CD4-positive, alpha-beta T cell (primary cell): ENCODE measurements at regions not wholly inside any gene's neighbourhood (a gene's known extent, or its start where the extent isn't known, plus 50 kb on each side); places are given as distances from the start of the nearest gene placed in this dataset.

Experiments
- ATAC-seq: fragments of 200-7000 bp; cut with Tn5 transposase; one replicate; pipeline ENCODE4 v1.10.0; 2022; ENCODE audit warnings: mild to moderate bottlenecking; ENCODE audit not compliant: poor library complexity
- CTCF ChIA-PET: fragments of 350-600 bp; sonication (Branson Sonifier 250); formaldehyde crosslinking; loops from one replicate; lab custom pipeline; 2021; ENCODE audit warnings: antibody characterized with exemption, inconsistent platforms; lab: Charles Lee
- POLR2A ChIA-PET: fragments of 350-600 bp; sonication (Branson Sonifier 250); formaldehyde crosslinking; loops from one replicate; lab custom pipeline; 2021; ENCODE audit warnings: antibody characterized with exemption, inconsistent platforms; lab: Charles Lee
- DNase-seq, 14 experiments: peaks; one replicate each; pipeline ENCODE4 v3.0.0-alpha.2; 2013 to 2020; ENCODE audit warnings: mixed read lengths in 2 of 14
- H3K27ac ChIP-seq, 2 donors: one replicate each; pipeline versions ENCODE4 v1.5.1 to v1.7.0; 2013; ENCODE audit warnings: low read length in 2 of 2, low read depth in 1 of 2, mild to moderate bottlenecking in 1 of 2
- H3K27me3 ChIP-seq, 2 experiments: 1 replicate in 1 of 2; 2 replicates in 1 of 2; pipeline versions ENCODE4 v1.6.1 to v1.7.0; 2013; ENCODE audit warnings: low read length in 2 of 2, control low read depth in 1 of 2, mild to moderate bottlenecking in 1 of 2, moderate library complexity in 1 of 2; ENCODE audit not compliant: insufficient read depth in 2 of 2, control insufficient read depth in 1 of 2
- H3K36me3 ChIP-seq: one replicate; pipeline ENCODE4 v1.6.1; 2013; ENCODE audit warnings: low read length, control low read depth; ENCODE audit not compliant: insufficient read depth
- H3K4me1 ChIP-seq: one replicate; pipeline ENCODE4 v1.6.1; 2013; ENCODE audit warnings: low read length, control low read depth; ENCODE audit not compliant: insufficient read depth
- H3K4me3 ChIP-seq: one replicate; pipeline ENCODE4 v1.5.1; 2013; ENCODE audit warnings: mild to moderate bottlenecking, low read length, moderate library complexity
- H3K9me3 ChIP-seq, 2 experiments: 1 replicate in 1 of 2; 2 replicates in 1 of 2; pipeline versions ENCODE4 v1.6.1 to v1.7.0; 2013; ENCODE audit warnings: low read length in 2 of 2, mild to moderate bottlenecking in 2 of 2, control low read depth in 1 of 2, moderate library complexity in 1 of 2; ENCODE audit not compliant: control insufficient read depth in 1 of 2, insufficient read depth in 1 of 2
- H3K27ac Mint-ChIP-seq: one replicate; pipeline ENCODE4 v1.8.0; 2020; ENCODE audit warnings: mixed read lengths
- H3K27me3 Mint-ChIP-seq: one replicate; pipeline ENCODE4 v1.8.0; 2021; ENCODE audit warnings: mixed read lengths
- H3K36me3 Mint-ChIP-seq: one replicate; pipeline ENCODE4 v1.8.0; 2021; ENCODE audit warnings: low read depth, mixed read lengths
- H3K4me1 Mint-ChIP-seq: one replicate; pipeline ENCODE4 v1.8.0; 2021; ENCODE audit warnings: low read depth, mixed read lengths
- H3K4me3 Mint-ChIP-seq: one replicate; pipeline ENCODE4 v1.8.0; 2020; ENCODE audit warnings: mild to moderate bottlenecking, mixed read lengths
- H3K9me3 Mint-ChIP-seq: one replicate; pipeline ENCODE4 v1.8.0; 2020; ENCODE audit warnings: mixed read lengths
- CTCF ChIP-seq: fragments of 200-600 bp; IDR thresholded peaks from one replicate; pipeline ENCODE4 v1.8.0; 2022; ENCODE audit warnings: antibody characterized with exemption, mild to moderate bottlenecking
- intact Hi-C, 2 experiments: fragments of 100-400 bp; cut with DNase I in 1 of 2; cut with micrococcal nuclease in 1 of 2; formaldehyde crosslinking; loops; one replicate each; pipeline versions ENCODE4 v1.15.1 to v1.9.0; 2023 to 2025; cut with DNase I, micrococcal nuclease

GRCh38 chr12:43143278-43143677, 408.7 kb downstream of the ADAMTS20 start:
- ChIA-PET POLR2A (no interaction called here), CTCF (no interaction called here)
- Mint-ChIP-seq H3K27ac (no peak overlapping the region), H3K36me3 (no peaks in the 10 kb centered on the region), H3K9me3 (peaks cover 5% of the 10 kb centered on the region), H3K4me1 (no peaks in the 10 kb centered on the region), H3K27me3 (no peaks in the 10 kb centered on the region), H3K4me3 (no peak overlapping the region)
- no peak for DNase-seq
- Histone ChIP-seq H3K4me3 (no peak overlapping the region), H3K9me3 (no peaks in the 10 kb centered on the region), H3K4me1 (no peaks in the 10 kb centered on the region), H3K36me3 (no peaks in the 10 kb centered on the region), H3K27ac (no peak overlapping the region), H3K27me3 (no peaks in the 10 kb centered on the region)
- ATAC-seq = no peak
- intact Hi-C loops = no loop called here
- TF ChIP-seq CTCF = no peak

- CTCF ChIA-PET = no interaction called here
- Histone ChIP-seq H3K4me3 (no peak overlapping the region), H3K9me3 (no peaks in the 10 kb centered on the region), H3K36me3 (no peaks in the 10 kb centered on the region), H3K4me1 (no peaks in the 10 kb centered on the region), H3K27ac (no peak overlapping the region), H3K27me3 (no peaks in the 10 kb centered on the region)
- Mint-ChIP-seq H3K4me3 (no peak overlapping the region), H3K36me3 (no peaks in the 10 kb centered on the region), H3K27ac (no peak overlapping the region), H3K27me3 (no peaks in the 10 kb centered on the region), H3K4me1 (no peaks in the 10 kb centered on the region), H3K9me3 (no peaks in the 10 kb centered on the region)
- ATAC-seq (no peak), DNase-seq (no peak)
- POLR2A ChIA-PET = no interaction called here
- no peak for TF ChIP-seq CTCF
- intact Hi-C loops = no loop called here
Observed at GRCh38 chr12:43132291-43132690, 419.7 kb downstream of the ADAMTS20 start.

GRCh38 chr12:43131301-43131700, 420.7 kb downstream of the ADAMTS20 start:
- Mint-ChIP-seq H3K27me3 (no peaks in the 10 kb centered on the region), H3K9me3 (no peaks in the 10 kb centered on the region), H3K27ac (no peak overlapping the region), H3K36me3 (no peaks in the 10 kb centered on the region), H3K4me1 (no peaks in the 10 kb centered on the region), H3K4me3 (no peak overlapping the region)
- ATAC-seq (no peak), DNase-seq (no peak)
- H3K27me3 ChIP-seq = no peaks in the 10 kb centered on the region
- intact Hi-C loops = no loop called here
- no peak overlapping the region for H3K4me3 ChIP-seq
- H3K36me3 ChIP-seq = no peaks in the 10 kb centered on the region
- POLR2A ChIA-PET = no interaction called here
- TF ChIP-seq CTCF = no peak
- no peak overlapping the region for H3K27ac ChIP-seq
- no peaks in the 10 kb centered on the region for H3K9me3 ChIP-seq
- CTCF ChIA-PET = no interaction called here
- H3K4me1 ChIP-seq = no peaks in the 10 kb centered on the region
